Lung (tissue), 11 donors: ENCODE measurements at regions not wholly inside any gene's neighbourhood (a gene's known extent, or its start where the extent isn't known, plus 50 kb on each side); places are given as distances from the start of the nearest gene placed in this dataset.

ENCODE experiments used
- ATAC-seq: fragments of 200-7000 bp; cut with Tn5 transposase; one replicate; pipeline ENCODE4 v1.9.1; 2020; ENCODE audit warnings: moderate number of reproducible peaks; ENCODE audit not compliant: insufficient read depth, low FRiP score
- DNase-seq, 3 donors: peaks; one replicate each; pipeline ENCODE4 v3.0.0-alpha.2; 2013 to 2017
- H3K27ac ChIP-seq, 2 donors: one replicate each; pipeline ENCODE4 v1.5.1; 2013; ENCODE audit warnings: mild to moderate bottlenecking in 2 of 2, moderate library complexity in 2 of 2, control low read depth in 1 of 2, inconsistent platforms in 1 of 2, low read depth in 1 of 2, low read length in 1 of 2
- H3K27me3 ChIP-seq, 3 donors: one replicate each; pipeline ENCODE4 v1.5.1; 2013; ENCODE audit warnings: low read length in 2 of 3; ENCODE audit not compliant: control insufficient read depth in 3 of 3, insufficient read depth in 3 of 3
- H3K36me3 ChIP-seq, 4 donors: one replicate each; pipeline ENCODE4 v1.5.1; 2013; ENCODE audit warnings: low read length in 4 of 4, mild to moderate bottlenecking in 1 of 4, moderate library complexity in 1 of 4; ENCODE audit not compliant: control insufficient read depth in 4 of 4, insufficient read depth in 4 of 4
- H3K4me1 ChIP-seq, 5 donors: one replicate each; pipeline ENCODE4 v1.5.1; 2013; ENCODE audit warnings: low read length in 5 of 5, mild to moderate bottlenecking in 2 of 5, moderate library complexity in 1 of 5; ENCODE audit not compliant: control insufficient read depth in 5 of 5, insufficient read depth in 5 of 5
- H3K4me3 ChIP-seq: one replicate; pipeline ENCODE4 v1.5.1; 2013; ENCODE audit warnings: mild to moderate bottlenecking, control low read depth, moderate library complexity
- H3K9ac ChIP-seq, 2 donors: one replicate each; pipeline ENCODE4 v1.5.1; 2013; ENCODE audit warnings: low read length in 2 of 2, control low read depth in 1 of 2; ENCODE audit not compliant: insufficient read depth in 1 of 2
- H3K9me3 ChIP-seq, 4 donors: one replicate each; pipeline ENCODE4 v1.5.1; 2013; ENCODE audit warnings: low read length in 3 of 4, mild to moderate bottlenecking in 1 of 4, moderate library complexity in 1 of 4; ENCODE audit not compliant: control insufficient read depth in 4 of 4, insufficient read depth in 3 of 4
- WGBS, 2 donors: extraction: QIAGEN DNeasy Blood & Tissue Kit; methylation state at CpG; one replicate each; pipeline ENCODE4 v1.1.7; 2013; 5-methylcytosine and 5-hydroxymethylcytosine counted together
- TF ChIP-seq, protein P1 (sequence below): IDR thresholded peaks from 2 replicates; pipeline ENCODE4 v1.5.1; 2012; ENCODE audit warnings: mild to moderate bottlenecking; ENCODE audit errors: control extremely low read depth, extremely low read depth
- donor health status: control.
- donor health status: control.
- donor health status: Bipolar disorder and iron deficiency.
- donor health status: healthy.
- donor health status: DM: yes; HTN: yes; CAD: no.

DNA sequence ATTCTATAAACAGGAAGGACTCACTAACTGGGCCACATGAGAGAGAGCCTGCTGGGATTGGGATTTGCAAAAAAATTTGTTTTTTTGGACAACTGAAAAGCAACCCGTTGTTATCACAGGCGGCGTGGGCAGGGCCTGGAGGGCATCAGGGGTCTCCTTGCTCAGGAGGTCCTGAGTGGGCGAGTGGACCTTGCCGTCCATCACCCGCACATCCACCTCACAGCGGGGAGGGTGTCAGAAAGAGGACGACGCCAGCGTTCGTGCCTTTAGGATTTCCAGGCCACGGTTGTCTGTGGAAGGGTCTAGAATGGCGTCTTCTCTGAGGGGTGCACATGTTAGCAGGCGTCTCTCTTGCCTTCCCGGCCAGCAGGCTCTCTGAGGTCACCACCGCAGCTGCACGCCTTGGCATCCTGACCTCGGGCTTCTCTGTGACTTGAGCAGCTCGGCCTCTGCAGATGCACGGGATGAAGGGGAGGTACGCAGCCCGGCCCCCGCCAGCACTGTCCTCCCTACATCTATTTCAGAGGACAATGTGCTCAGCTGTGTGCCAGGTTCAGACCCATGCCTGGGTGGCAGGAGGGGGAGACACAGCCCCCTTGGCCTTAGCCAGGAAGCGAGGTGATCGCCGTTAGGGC lies 749.5 kb downstream of the BRD1 start:
- DNase-seq (no peak), ATAC-seq (no peak)
- no peak overlapping the region for H3K4me3 ChIP-seq
- H3K27me3 ChIP-seq: no peaks in the 10 kb centered on the region
- H3K36me3 ChIP-seq: no peaks in the 10 kb centered on the region
- WGBS, 2 donors: 82% methylated on average over 26 of the region's 26 CpGs
- H3K27ac ChIP-seq: no peak overlapping the region
- H3K9ac ChIP-seq: no peak overlapping the region
- TF ChIP-seq, protein P1, sequence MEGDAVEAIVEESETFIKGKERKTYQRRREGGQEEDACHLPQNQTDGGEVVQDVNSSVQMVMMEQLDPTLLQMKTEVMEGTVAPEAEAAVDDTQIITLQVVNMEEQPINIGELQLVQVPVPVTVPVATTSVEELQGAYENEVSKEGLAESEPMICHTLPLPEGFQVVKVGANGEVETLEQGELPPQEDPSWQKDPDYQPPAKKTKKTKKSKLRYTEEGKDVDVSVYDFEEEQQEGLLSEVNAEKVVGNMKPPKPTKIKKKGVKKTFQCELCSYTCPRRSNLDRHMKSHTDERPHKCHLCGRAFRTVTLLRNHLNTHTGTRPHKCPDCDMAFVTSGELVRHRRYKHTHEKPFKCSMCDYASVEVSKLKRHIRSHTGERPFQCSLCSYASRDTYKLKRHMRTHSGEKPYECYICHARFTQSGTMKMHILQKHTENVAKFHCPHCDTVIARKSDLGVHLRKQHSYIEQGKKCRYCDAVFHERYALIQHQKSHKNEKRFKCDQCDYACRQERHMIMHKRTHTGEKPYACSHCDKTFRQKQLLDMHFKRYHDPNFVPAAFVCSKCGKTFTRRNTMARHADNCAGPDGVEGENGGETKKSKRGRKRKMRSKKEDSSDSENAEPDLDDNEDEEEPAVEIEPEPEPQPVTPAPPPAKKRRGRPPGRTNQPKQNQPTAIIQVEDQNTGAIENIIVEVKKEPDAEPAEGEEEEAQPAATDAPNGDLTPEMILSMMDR: no peak
- H3K9me3 ChIP-seq: peaks cover 0 to 4% (median under 1%) of the 10 kb centered on the region in 4 donors
- no peaks in the 10 kb centered on the region for H3K4me1 ChIP-seq

DNA sequence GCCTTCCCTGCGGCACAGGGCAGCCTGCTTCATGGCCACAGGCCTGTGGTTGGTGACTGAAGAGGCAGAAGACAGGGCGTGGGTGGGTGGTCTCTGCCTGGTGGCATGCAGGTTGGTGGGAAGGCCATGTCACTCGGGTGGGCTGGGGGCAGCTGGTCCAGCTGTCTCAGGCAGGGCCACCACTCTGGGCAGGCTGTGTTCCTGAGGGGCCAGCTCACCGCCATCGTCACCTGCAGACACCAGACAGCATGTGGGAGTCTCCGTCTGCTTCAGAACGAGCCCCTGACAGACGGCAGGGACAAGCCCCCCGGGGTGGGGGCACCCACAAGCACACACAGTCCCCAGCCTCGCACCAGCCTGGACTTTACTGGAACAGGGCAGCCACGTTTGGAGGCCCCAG lies 750.1 kb downstream of the BRD1 start:
- TF ChIP-seq, protein P1: no peak
- Histone ChIP-seq H3K27me3 (no peaks in the 10 kb centered on the region), H3K4me3 (no peak overlapping the region), H3K27ac (no peak overlapping the region), H3K9ac (no peak overlapping the region), H3K4me1 (no peaks in the 10 kb centered on the region), H3K36me3 (no peaks in the 10 kb centered on the region), H3K9me3 (peaks cover 0 to 4% (median under 1%) of the 10 kb centered on the region in 4 donors)
- DNase-seq: no peak
- ATAC-seq: no peak
- WGBS, 2 donors: 74% methylated on average over 11 of the region's 11 CpGs

DNA sequence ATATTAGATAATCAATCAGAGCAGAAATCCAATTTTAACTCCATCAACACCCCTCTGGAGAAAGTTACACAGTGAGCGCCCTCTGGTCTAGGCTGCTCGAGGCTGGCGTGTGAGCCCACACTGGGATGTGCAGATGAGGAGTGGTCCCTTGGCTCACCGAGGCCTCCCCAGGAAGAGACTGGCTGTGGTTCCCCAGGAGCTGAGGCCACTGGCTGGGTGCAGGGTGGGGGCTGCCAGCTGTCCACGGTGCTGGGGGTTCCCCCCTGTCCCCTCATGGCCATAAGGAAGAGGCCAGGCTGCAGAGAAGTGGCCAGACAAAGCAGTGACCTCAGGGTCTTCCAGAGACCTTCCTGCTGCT lies 750.7 kb downstream of the BRD1 start:
- Histone ChIP-seq H3K27me3 (no peaks in the 10 kb centered on the region), H3K4me3 (no peak overlapping the region), H3K27ac (no peak overlapping the region), H3K4me1 (no peaks in the 10 kb centered on the region), H3K9ac (no peak overlapping the region), H3K36me3 (no peaks in the 10 kb centered on the region), H3K9me3 (peaks cover 0 to 4% (median under 1%) of the 10 kb centered on the region in 4 donors)
- DNase-seq: no peak
- WGBS, 2 donors: 80 to 82% methylated on average over 5 of the region's 5 CpGs
- ATAC-seq: no peak
- TF ChIP-seq, protein P1: no peak
